HEK293 (cell line): ENCODE measurements at regions not wholly inside any gene's neighbourhood (a gene's known extent, or its start where the extent isn't known, plus 50 kb on each side); places are given as distances from the start of the nearest gene placed in this dataset.

Source experiments
- GLIS2 ChIP-seq: fragments of 450-650 bp; formaldehyde crosslinking; IDR thresholded peaks from 2 replicates; pipeline ENCODE4 v1.5.1; 2016; ENCODE audit warnings: missing biosample characterization, missing genetic modification characterization
- ZNF121 ChIP-seq: fragments of 450-650 bp; formaldehyde crosslinking; IDR thresholded peaks from 2 replicates; pipeline ENCODE4 v1.5.1; 2016; ENCODE audit warnings: missing biosample characterization, missing genetic modification characterization
- ZNF146 ChIP-seq: fragments of 450-650 bp; formaldehyde crosslinking; IDR thresholded peaks from 2 replicates; pipeline ENCODE4 v1.5.1; 2016; ENCODE audit warnings: missing biosample characterization, missing genetic modification characterization
- ZNF174 ChIP-seq: fragments of 450-650 bp; formaldehyde crosslinking; IDR thresholded peaks from 2 replicates; pipeline ENCODE4 v1.5.0; 2017; ENCODE audit warnings: missing biosample characterization, mild to moderate bottlenecking, missing genetic modification characterization
- ZNF211 ChIP-seq: fragments of 450-650 bp; formaldehyde crosslinking; IDR thresholded peaks from 2 replicates; pipeline ENCODE4 v1.5.1; 2016; ENCODE audit warnings: low read depth, missing biosample characterization, missing genetic modification characterization
- ZSCAN5A ChIP-seq: fragments of 450-650 bp; formaldehyde crosslinking; IDR thresholded peaks from 2 replicates; pipeline ENCODE4 v1.5.1; 2016; ENCODE audit warnings: missing biosample characterization, missing genetic modification characterization
- ZXDB ChIP-seq: fragments of 450-650 bp; formaldehyde crosslinking; IDR thresholded peaks from 2 replicates; pipeline ENCODE4 v1.5.1; 2016; ENCODE audit warnings: missing biosample characterization, missing genetic modification characterization
- TF ChIP-seq, protein P1 (sequence below): fragments of 450-650 bp; formaldehyde crosslinking; IDR thresholded peaks from 2 replicates; pipeline ENCODE4 v1.5.1; 2016; ENCODE audit warnings: missing biosample characterization, missing genetic modification characterization
- TF ChIP-seq, protein P2 (sequence below): fragments of 450-650 bp; formaldehyde crosslinking; IDR thresholded peaks from 2 replicates; pipeline ENCODE4 v1.5.1; 2016; ENCODE audit warnings: missing biosample characterization, missing genetic modification characterization
- TF ChIP-seq, protein P3 (sequence below): fragments of 450-650 bp; formaldehyde crosslinking; IDR thresholded peaks from 2 replicates; pipeline ENCODE4 v1.5.1; 2016; ENCODE audit warnings: missing biosample characterization, missing genetic modification characterization

- no peak for TF ChIP-seq GLIS2 (tag by site-specific recombination)
- TF ChIP-seq, protein P1, sequence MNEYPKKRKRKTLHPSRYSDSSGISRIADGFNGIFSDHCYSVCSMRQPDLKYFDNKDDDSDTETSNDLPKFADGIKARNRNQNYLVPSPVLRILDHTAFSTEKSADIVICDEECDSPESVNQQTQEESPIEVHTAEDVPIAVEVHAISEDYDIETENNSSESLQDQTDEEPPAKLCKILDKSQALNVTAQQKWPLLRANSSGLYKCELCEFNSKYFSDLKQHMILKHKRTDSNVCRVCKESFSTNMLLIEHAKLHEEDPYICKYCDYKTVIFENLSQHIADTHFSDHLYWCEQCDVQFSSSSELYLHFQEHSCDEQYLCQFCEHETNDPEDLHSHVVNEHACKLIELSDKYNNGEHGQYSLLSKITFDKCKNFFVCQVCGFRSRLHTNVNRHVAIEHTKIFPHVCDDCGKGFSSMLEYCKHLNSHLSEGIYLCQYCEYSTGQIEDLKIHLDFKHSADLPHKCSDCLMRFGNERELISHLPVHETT (tag by site-specific recombination) = no peak
- TF ChIP-seq, protein P2, sequence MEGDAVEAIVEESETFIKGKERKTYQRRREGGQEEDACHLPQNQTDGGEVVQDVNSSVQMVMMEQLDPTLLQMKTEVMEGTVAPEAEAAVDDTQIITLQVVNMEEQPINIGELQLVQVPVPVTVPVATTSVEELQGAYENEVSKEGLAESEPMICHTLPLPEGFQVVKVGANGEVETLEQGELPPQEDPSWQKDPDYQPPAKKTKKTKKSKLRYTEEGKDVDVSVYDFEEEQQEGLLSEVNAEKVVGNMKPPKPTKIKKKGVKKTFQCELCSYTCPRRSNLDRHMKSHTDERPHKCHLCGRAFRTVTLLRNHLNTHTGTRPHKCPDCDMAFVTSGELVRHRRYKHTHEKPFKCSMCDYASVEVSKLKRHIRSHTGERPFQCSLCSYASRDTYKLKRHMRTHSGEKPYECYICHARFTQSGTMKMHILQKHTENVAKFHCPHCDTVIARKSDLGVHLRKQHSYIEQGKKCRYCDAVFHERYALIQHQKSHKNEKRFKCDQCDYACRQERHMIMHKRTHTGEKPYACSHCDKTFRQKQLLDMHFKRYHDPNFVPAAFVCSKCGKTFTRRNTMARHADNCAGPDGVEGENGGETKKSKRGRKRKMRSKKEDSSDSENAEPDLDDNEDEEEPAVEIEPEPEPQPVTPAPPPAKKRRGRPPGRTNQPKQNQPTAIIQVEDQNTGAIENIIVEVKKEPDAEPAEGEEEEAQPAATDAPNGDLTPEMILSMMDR (tag by site-specific recombination) = no peak
- TF ChIP-seq ZNF211 (tag by site-specific recombination) = no peak
- no peak for TF ChIP-seq ZNF174 (tag by site-specific recombination)
- no peak for TF ChIP-seq ZSCAN5A
- no peak for TF ChIP-seq ZNF146 (tag by site-specific recombination)
- TF ChIP-seq, protein P3, sequence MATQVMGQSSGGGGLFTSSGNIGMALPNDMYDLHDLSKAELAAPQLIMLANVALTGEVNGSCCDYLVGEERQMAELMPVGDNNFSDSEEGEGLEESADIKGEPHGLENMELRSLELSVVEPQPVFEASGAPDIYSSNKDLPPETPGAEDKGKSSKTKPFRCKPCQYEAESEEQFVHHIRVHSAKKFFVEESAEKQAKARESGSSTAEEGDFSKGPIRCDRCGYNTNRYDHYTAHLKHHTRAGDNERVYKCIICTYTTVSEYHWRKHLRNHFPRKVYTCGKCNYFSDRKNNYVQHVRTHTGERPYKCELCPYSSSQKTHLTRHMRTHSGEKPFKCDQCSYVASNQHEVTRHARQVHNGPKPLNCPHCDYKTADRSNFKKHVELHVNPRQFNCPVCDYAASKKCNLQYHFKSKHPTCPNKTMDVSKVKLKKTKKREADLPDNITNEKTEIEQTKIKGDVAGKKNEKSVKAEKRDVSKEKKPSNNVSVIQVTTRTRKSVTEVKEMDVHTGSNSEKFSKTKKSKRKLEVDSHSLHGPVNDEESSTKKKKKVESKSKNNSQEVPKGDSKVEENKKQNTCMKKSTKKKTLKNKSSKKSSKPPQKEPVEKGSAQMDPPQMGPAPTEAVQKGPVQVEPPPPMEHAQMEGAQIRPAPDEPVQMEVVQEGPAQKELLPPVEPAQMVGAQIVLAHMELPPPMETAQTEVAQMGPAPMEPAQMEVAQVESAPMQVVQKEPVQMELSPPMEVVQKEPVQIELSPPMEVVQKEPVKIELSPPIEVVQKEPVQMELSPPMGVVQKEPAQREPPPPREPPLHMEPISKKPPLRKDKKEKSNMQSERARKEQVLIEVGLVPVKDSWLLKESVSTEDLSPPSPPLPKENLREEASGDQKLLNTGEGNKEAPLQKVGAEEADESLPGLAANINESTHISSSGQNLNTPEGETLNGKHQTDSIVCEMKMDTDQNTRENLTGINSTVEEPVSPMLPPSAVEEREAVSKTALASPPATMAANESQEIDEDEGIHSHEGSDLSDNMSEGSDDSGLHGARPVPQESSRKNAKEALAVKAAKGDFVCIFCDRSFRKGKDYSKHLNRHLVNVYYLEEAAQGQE = no peak
- TF ChIP-seq ZNF121 (tag by site-specific recombination) = no peak
- TF ChIP-seq ZXDB = no peak
Measured at GRCh38 chr21:28480470-28480869, 512.2 kb downstream of the LTN1 start.
